ENCODE measurements at regions not wholly inside any gene's neighbourhood (a gene's known extent, or its start where the extent isn't known, plus 50 kb on each side); places are given as distances from the start of the nearest gene placed in this dataset.

DNA sequence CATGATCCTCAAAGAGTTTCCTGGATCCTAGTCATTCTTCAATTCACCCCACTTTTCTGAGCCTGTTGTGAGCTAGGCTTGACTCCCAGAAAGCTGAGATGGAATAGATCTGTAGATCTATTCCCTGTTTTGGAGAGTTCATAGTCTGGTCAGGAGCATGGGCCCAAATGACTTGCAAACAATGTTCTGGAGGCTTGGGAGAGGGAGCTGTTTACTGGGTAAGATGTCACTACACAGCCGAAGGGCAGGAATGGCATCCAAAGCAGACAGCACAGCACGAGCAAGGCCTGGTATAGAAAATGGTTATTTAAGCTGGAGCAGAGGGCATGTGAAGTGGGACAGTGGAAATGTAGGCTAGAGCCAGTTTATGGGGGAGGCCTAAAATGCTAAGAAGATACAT, 152.5 kb upstream of the ALDH1B1 start:
- H3K36me3 ChIP-seq (ENCODE audit: low read length) = no peaks in the 10 kb centered on the region
- TF ChIP-seq EZH2phosphoT487 (conservative IDR thresholded peaks at IDR 0.05; ENCODE audit: low read length) = no peak
- TF ChIP-seq CTCF (IDR thresholded peaks at IDR 0.05; ENCODE audit: insufficient read depth, low read length, poor library complexity, severe bottlenecking) = no peak
- no peak overlapping the region for H3K9ac ChIP-seq (ENCODE audit: low read length)
- H4K20me1 ChIP-seq (ENCODE audit: low read depth, low read length) = no peaks in the 10 kb centered on the region
- H3K4me2 ChIP-seq (ENCODE audit: low read depth, low read length, poor library complexity, severe bottlenecking) = no peak overlapping the region
- H3K9me3 ChIP-seq (ENCODE audit: insufficient read depth, low read length) = no peaks in the 10 kb centered on the region
- no peak overlapping the region for H3K4me3 ChIP-seq (ENCODE audit: insufficient read depth, low read length, poor library complexity, severe bottlenecking)
- no peak overlapping the region for H2AFZ ChIP-seq (ENCODE audit: low read depth, low read length, severe bottlenecking)
- no peaks in the 10 kb centered on the region for H3K79me2 ChIP-seq (ENCODE audit: insufficient read depth, low read length)
- H3K27me3 ChIP-seq (ENCODE audit: low read length) = no peaks in the 10 kb centered on the region
- no peaks in the 10 kb centered on the region for H3K9me2 ChIP-seq (replicated peaks; ENCODE audit: insufficient read depth, low read length)
- H3F3A ChIP-seq (ENCODE audit: insufficient read depth) = no peaks in the 10 kb centered on the region
- H3K27ac ChIP-seq (ENCODE audit: low read depth, low read length) = no peak overlapping the region

- no peaks in the 10 kb centered on the region for H3K9me2 ChIP-seq (replicated peaks; ENCODE audit: insufficient read depth, low read length)
- no peak overlapping the region for H3K27ac ChIP-seq (ENCODE audit: low read depth, low read length)
- H2AFZ ChIP-seq (ENCODE audit: low read depth, low read length, severe bottlenecking) = no peak overlapping the region
- H3K4me2 ChIP-seq (ENCODE audit: low read depth, low read length, poor library complexity, severe bottlenecking) = no peak overlapping the region
- H3K27me3 ChIP-seq (ENCODE audit: low read length) = no peaks in the 10 kb centered on the region
- no peak overlapping the region for H3K4me3 ChIP-seq (ENCODE audit: insufficient read depth, low read length, poor library complexity, severe bottlenecking)
- no peaks in the 10 kb centered on the region for H3F3A ChIP-seq (ENCODE audit: insufficient read depth)
- TF ChIP-seq CTCF (IDR thresholded peaks at IDR 0.05; ENCODE audit: insufficient read depth, low read length, poor library complexity, severe bottlenecking) = no peak
- no peak for TF ChIP-seq EZH2phosphoT487 (conservative IDR thresholded peaks at IDR 0.05; ENCODE audit: low read length)
- H3K9me3 ChIP-seq (ENCODE audit: insufficient read depth, low read length) = no peaks in the 10 kb centered on the region
- H4K20me1 ChIP-seq (ENCODE audit: low read depth, low read length) = no peaks in the 10 kb centered on the region
- no peak overlapping the region for H3K9ac ChIP-seq (ENCODE audit: low read length)
- H3K36me3 ChIP-seq (ENCODE audit: low read length) = no peaks in the 10 kb centered on the region
- no peaks in the 10 kb centered on the region for H3K79me2 ChIP-seq (ENCODE audit: insufficient read depth, low read length)
These were observed 157.3 kb upstream of the ALDH1B1 start for GRCh38 chr9:38235244-38235643.

DNA sequence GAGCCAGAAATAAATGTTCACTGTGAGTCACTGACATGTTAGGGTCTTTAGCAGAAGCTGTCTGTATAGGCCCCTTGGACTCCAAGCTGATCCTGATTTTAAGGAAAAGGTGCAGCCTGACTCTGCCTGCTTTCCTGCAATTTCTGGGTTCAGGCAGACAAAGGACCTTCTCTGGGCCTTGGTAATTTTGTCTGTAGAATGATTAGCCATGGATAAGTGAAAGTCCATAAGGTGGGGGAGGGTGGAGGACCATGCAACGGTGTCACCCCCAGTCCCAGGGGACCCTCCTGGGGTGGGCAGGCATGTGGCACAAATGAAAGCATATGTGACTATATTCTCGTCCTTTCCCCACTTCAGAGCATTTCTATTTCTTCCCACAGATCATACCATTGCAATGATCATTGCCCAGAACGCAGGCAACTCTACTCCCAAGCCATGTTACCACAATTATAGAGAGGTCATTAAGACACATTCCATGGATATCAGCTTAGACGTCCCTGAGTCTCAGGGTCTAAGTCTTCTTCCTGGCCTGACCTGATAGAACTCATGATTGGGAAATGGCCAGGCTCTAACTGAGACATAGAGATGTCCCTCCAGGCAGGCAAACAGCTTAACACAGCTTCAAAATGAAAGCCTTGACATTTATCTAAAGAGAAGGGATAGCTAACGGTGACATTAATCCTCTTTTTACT, 157.9 kb upstream of the ALDH1B1 start:
- no peak overlapping the region for H2AFZ ChIP-seq (ENCODE audit: low read depth, low read length, severe bottlenecking)
- H3K36me3 ChIP-seq (ENCODE audit: low read length) = no peaks in the 10 kb centered on the region
- no peaks in the 10 kb centered on the region for H3K9me2 ChIP-seq (replicated peaks; ENCODE audit: insufficient read depth, low read length)
- H3K9ac ChIP-seq (ENCODE audit: low read length) = no peak overlapping the region
- H3K27ac ChIP-seq (ENCODE audit: low read depth, low read length) = no peak overlapping the region
- H3K79me2 ChIP-seq (ENCODE audit: insufficient read depth, low read length) = no peaks in the 10 kb centered on the region
- H3K27me3 ChIP-seq (ENCODE audit: low read length) = no peaks in the 10 kb centered on the region
- H3K4me3 ChIP-seq (ENCODE audit: insufficient read depth, low read length, poor library complexity, severe bottlenecking) = no peak overlapping the region
- TF ChIP-seq EZH2phosphoT487 (conservative IDR thresholded peaks at IDR 0.05; ENCODE audit: low read length) (no peak), CTCF (IDR thresholded peaks at IDR 0.05; ENCODE audit: insufficient read depth, low read length, poor library complexity, severe bottlenecking) (no peak)
- H3K4me2 ChIP-seq (ENCODE audit: low read depth, low read length, poor library complexity, severe bottlenecking) = no peak overlapping the region
- no peaks in the 10 kb centered on the region for H4K20me1 ChIP-seq (ENCODE audit: low read depth, low read length)
- H3F3A ChIP-seq (ENCODE audit: insufficient read depth) = no peaks in the 10 kb centered on the region
- H3K9me3 ChIP-seq (ENCODE audit: insufficient read depth, low read length) = no peaks in the 10 kb centered on the region

Measured in SU-DHL-6 (cell line).